ENCODE measurements at regions not wholly inside any gene's neighbourhood (a gene's known extent, or its start where the extent isn't known, plus 50 kb on each side); places are given as distances from the start of the nearest gene placed in this dataset.

DNA sequence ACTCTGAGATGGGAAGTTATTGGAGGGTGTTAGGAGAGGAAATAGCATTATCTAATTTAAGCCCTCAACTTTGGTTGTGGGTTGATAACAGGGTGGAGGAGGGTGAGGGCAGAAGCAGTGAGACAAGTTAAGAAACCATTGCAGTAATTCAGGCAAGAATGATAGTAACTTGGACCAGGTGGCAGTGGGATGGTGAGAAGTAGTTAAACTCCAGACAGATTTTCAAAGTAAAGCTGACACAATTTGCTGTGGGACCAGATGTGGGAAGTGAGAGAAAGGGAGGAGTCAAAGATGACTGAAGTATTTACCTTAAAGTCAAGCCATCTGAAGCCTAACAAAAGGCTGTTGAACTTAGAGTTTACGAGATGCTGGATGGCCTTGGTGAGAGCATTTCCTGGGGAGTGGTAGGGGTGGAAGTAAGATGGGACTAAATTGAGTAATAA is 163.2 kb upstream of the KLF7 start:
- TF ChIP-seq EGR1 (IDR thresholded peaks at IDR 0.05) (no peak), RAD21 (IDR thresholded peaks at IDR 0.05; ENCODE audit: low read depth) (no peak), CEBPB (IDR thresholded peaks at IDR 0.05) (no peak), EP300 (IDR thresholded peaks at IDR 0.05; ENCODE audit: borderline replicate concordance) (no peak), TEAD4 (IDR thresholded peaks at IDR 0.05) (no peak), TAF1 (IDR thresholded peaks at IDR 0.05; ENCODE audit: low read depth) (no peak), YY1 (IDR thresholded peaks at IDR 0.05; ENCODE audit: low read depth) (no peak), NFIC (IDR thresholded peaks at IDR 0.05) (no peak), ZBTB7A (IDR thresholded peaks at IDR 0.05; ENCODE audit: low read depth) (no peak), CREB1 (IDR thresholded peaks at IDR 0.05; ENCODE audit: low read depth) (no peak), TCF12 (IDR thresholded peaks at IDR 0.05; ENCODE audit: low read depth) (no peak), FOXM1 (IDR thresholded peaks at IDR 0.05; ENCODE audit: borderline replicate concordance, low read depth) (no peak)
- TF ChIP-seq, protein P1, sequence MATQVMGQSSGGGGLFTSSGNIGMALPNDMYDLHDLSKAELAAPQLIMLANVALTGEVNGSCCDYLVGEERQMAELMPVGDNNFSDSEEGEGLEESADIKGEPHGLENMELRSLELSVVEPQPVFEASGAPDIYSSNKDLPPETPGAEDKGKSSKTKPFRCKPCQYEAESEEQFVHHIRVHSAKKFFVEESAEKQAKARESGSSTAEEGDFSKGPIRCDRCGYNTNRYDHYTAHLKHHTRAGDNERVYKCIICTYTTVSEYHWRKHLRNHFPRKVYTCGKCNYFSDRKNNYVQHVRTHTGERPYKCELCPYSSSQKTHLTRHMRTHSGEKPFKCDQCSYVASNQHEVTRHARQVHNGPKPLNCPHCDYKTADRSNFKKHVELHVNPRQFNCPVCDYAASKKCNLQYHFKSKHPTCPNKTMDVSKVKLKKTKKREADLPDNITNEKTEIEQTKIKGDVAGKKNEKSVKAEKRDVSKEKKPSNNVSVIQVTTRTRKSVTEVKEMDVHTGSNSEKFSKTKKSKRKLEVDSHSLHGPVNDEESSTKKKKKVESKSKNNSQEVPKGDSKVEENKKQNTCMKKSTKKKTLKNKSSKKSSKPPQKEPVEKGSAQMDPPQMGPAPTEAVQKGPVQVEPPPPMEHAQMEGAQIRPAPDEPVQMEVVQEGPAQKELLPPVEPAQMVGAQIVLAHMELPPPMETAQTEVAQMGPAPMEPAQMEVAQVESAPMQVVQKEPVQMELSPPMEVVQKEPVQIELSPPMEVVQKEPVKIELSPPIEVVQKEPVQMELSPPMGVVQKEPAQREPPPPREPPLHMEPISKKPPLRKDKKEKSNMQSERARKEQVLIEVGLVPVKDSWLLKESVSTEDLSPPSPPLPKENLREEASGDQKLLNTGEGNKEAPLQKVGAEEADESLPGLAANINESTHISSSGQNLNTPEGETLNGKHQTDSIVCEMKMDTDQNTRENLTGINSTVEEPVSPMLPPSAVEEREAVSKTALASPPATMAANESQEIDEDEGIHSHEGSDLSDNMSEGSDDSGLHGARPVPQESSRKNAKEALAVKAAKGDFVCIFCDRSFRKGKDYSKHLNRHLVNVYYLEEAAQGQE (IDR thresholded peaks at IDR 0.05; ENCODE audit: low read depth): no peak
- TF ChIP-seq, protein P2, sequence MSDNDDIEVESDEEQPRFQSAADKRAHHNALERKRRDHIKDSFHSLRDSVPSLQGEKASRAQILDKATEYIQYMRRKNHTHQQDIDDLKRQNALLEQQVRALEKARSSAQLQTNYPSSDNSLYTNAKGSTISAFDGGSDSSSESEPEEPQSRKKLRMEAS (IDR thresholded peaks at IDR 0.05): no peak
- TF ChIP-seq, protein P3, sequence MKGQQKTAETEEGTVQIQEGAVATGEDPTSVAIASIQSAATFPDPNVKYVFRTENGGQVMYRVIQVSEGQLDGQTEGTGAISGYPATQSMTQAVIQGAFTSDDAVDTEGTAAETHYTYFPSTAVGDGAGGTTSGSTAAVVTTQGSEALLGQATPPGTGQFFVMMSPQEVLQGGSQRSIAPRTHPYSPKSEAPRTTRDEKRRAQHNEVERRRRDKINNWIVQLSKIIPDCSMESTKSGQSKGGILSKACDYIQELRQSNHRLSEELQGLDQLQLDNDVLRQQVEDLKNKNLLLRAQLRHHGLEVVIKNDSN (IDR thresholded peaks at IDR 0.05): no peak

DNA sequence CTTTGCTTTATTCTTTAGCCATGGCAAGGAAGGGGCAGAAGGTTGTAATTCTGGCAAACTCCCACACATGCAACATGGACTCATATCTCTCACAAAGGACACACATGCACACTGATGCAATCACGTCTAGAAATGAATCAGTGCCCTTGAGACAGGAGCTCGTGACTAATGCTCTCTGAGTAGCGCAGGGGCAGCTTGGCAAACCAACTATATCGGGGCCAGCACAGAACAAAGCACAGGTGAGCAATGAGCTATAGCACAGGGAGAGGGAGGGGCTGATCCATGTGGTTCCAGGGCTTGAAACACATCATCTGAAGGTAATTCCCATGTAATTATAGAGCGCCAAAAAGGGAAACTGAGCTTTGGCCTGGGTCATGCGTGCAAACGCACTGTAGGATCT is 165.2 kb upstream of the KLF7 start:
- no peak for TF ChIP-seq EP300 (IDR thresholded peaks at IDR 0.05; ENCODE audit: borderline replicate concordance)
- no peak for TF ChIP-seq TAF1 (IDR thresholded peaks at IDR 0.05; ENCODE audit: low read depth)
- no peak for TF ChIP-seq CEBPB (IDR thresholded peaks at IDR 0.05)
- TF ChIP-seq EGR1 (IDR thresholded peaks at IDR 0.05): no peak
- TF ChIP-seq FOXM1 (IDR thresholded peaks at IDR 0.05; ENCODE audit: borderline replicate concordance, low read depth): no peak
- TF ChIP-seq NFIC (IDR thresholded peaks at IDR 0.05): no peak
- TF ChIP-seq TCF12 (IDR thresholded peaks at IDR 0.05; ENCODE audit: low read depth): no peak
- TF ChIP-seq YY1 (IDR thresholded peaks at IDR 0.05; ENCODE audit: low read depth): no peak
- no peak for TF ChIP-seq RAD21 (IDR thresholded peaks at IDR 0.05; ENCODE audit: low read depth)
- no peak for TF ChIP-seq TEAD4 (IDR thresholded peaks at IDR 0.05)
- no peak for TF ChIP-seq ZBTB7A (IDR thresholded peaks at IDR 0.05; ENCODE audit: low read depth)
- TF ChIP-seq, protein P2 (IDR thresholded peaks at IDR 0.05): no peak
- TF ChIP-seq, protein P3 (IDR thresholded peaks at IDR 0.05): no peak
- TF ChIP-seq, protein P1 (IDR thresholded peaks at IDR 0.05; ENCODE audit: low read depth): no peak
- no peak for TF ChIP-seq CREB1 (IDR thresholded peaks at IDR 0.05; ENCODE audit: low read depth)

DNA sequence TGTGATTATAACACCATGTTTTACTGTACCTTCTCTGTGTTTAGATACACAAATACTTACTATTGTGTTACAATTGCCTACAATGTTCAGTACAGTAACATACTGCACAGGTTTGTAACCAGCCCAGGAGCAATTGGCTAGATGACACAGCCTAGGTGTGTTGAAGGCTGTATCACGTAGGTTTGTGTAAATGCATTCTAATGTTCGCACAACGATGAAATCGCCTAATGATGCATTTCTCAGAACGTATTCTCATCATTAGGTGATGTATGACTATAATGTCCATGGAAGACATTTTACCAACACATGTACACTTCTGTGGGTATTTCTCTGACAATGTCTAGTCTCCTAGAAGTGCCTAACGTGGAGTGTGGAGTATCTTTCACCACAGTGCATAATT is 165.9 kb upstream of the KLF7 start:
- TF ChIP-seq, protein P2 (IDR thresholded peaks at IDR 0.05): no peak
- TF ChIP-seq YY1 (IDR thresholded peaks at IDR 0.05; ENCODE audit: low read depth) (no peak), CREB1 (IDR thresholded peaks at IDR 0.05; ENCODE audit: low read depth) (no peak), NFIC (IDR thresholded peaks at IDR 0.05) (no peak), TEAD4 (IDR thresholded peaks at IDR 0.05) (no peak)

DNA sequence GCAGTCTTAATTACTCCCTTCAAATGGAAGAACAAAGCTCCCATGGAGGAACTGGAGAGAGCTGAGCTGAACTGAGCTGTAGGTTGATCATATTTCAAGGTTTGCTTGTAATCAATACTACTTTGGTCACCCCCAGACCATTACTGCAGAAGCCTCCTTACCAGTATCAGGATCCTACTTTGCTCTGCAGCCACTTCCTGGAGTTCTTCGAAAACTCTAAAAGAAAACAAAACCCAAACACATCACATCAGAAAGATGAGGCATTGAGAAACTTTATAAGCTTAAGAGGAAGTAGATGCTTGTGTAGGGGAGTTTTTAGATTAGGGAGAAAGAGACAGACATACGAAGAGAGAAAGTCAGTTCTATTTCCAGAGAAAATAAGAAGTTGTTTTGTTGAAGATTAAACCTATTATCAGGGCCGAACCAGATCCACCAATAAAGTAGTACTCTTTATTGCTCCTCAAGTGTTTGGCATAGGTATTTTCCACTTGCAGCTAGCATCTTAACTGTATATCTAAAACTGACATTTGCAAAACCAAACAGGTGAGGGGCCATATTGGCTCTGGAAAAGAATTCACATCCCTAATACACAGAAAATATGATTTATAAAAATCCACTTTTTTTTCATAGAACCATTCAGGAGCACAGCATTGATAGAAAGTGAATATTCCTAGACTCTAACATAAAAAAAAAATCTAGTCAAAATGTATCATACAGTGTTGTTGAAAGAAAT is 166.9 kb upstream of the KLF7 start:
- TF ChIP-seq EGR1 (IDR thresholded peaks at IDR 0.05) (no peak), FOXM1 (IDR thresholded peaks at IDR 0.05; ENCODE audit: borderline replicate concordance, low read depth) (no peak), EP300 (IDR thresholded peaks at IDR 0.05; ENCODE audit: borderline replicate concordance) (no peak), CREB1 (IDR thresholded peaks at IDR 0.05; ENCODE audit: low read depth) (no peak), ZBTB7A (IDR thresholded peaks at IDR 0.05; ENCODE audit: low read depth) (no peak), TCF12 (IDR thresholded peaks at IDR 0.05; ENCODE audit: low read depth) (no peak)
- TF ChIP-seq, protein P1 (IDR thresholded peaks at IDR 0.05; ENCODE audit: low read depth): no peak
- TF ChIP-seq, protein P2 (IDR thresholded peaks at IDR 0.05): no peak

Measured in Ishikawa (cell line).